WTC11 (cell line): ENCODE measurements at regions not wholly inside any gene's neighbourhood (a gene's known extent, or its start where the extent isn't known, plus 50 kb on each side); places are given as distances from the start of the nearest gene placed in this dataset.

ENCODE experiments used
- CBFB ChIP-seq: sonication (generic); formaldehyde crosslinking; IDR thresholded peaks from 2 replicates; pipeline ENCODE4 v1.8.1; 2022; ENCODE audit warnings: mild to moderate bottlenecking, low read depth, missing genetic modification reagents
- CREM ChIP-seq: sonication (generic); formaldehyde crosslinking; IDR thresholded peaks from 2 replicates; pipeline ENCODE4 v1.8.1; 2022; ENCODE audit warnings: mild to moderate bottlenecking, missing genetic modification reagents, moderate library complexity
- EMX1 ChIP-seq: fragments of 250-450 bp; sonication (Bioruptor Pico); IDR thresholded peaks from 2 replicates; pipeline ENCODE4 v1.8.0; 2021; ENCODE audit warnings: mild to moderate bottlenecking
- FOXP1 ChIP-seq: sonication (generic); formaldehyde crosslinking; IDR thresholded peaks from 2 replicates; pipeline ENCODE4 v1.8.0; 2022; ENCODE audit warnings: missing genetic modification reagents, mild to moderate bottlenecking, moderate library complexity, borderline replicate concordance
- NFATC4 ChIP-seq: fragments of 250-450 bp; sonication (Bioruptor Pico); IDR thresholded peaks from 2 replicates; pipeline ENCODE4 v1.9.0; 2021; ENCODE audit warnings: mild to moderate bottlenecking
- NR1H2 ChIP-seq: sonication (generic); formaldehyde crosslinking; IDR thresholded peaks from 2 replicates; pipeline ENCODE4 v1.9.0; 2021; ENCODE audit warnings: mild to moderate bottlenecking, moderate library complexity, missing genetic modification reagents
- NR2C2 ChIP-seq: sonication (generic); formaldehyde crosslinking; IDR thresholded peaks from 2 replicates; pipeline ENCODE4 v1.8.0; 2022; ENCODE audit warnings: mild to moderate bottlenecking, missing genetic modification reagents
- PRDM15 ChIP-seq: sonication (generic); formaldehyde crosslinking; IDR thresholded peaks from 2 replicates; pipeline ENCODE4 v1.8.0; 2022; ENCODE audit warnings: missing genetic modification reagents
- PREB ChIP-seq: sonication (generic); formaldehyde crosslinking; IDR thresholded peaks from 2 replicates; pipeline ENCODE4 v1.8.1; 2022; ENCODE audit warnings: mild to moderate bottlenecking, missing genetic modification reagents, moderate library complexity, borderline replicate concordance
- RELA ChIP-seq: sonication (generic); formaldehyde crosslinking; IDR thresholded peaks from 2 replicates; pipeline ENCODE4 v1.8.1; 2022; ENCODE audit warnings: missing genetic modification reagents, mild to moderate bottlenecking, borderline replicate concordance

DNA sequence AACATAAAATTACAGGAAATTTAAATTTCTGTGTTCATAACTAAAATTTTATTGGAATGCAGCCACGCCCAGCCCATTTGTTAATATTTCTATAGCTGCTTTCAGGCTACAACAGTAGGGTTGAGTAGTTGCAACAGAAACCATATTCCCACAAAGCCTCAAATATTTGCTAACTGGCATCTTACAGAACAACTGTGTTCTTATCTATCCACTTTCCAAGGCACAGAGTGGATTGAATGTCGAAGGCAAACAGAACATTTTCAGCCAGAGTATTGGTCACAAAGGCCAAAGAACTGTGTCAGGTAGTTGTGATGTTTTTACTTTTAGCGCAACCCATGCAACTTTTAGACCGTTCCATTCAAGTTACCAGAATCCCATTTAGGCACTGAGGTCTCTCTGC lies 51.1 kb upstream of the OPN4 start (continued):
- no peak for TF ChIP-seq PREB
- TF ChIP-seq RELA (CRISPR knock-in tag) = no peak
- no peak for TF ChIP-seq EMX1
- no peak for TF ChIP-seq FOXP1
- TF ChIP-seq NFATC4 (CRISPR knock-in tag) = no peak
- TF ChIP-seq NR1H2 (CRISPR knock-in tag) = no peak
- TF ChIP-seq CBFB (CRISPR knock-in tag) = no peak
- TF ChIP-seq PRDM15 (CRISPR knock-in tag) = no peak
- no peak for TF ChIP-seq NR2C2 (CRISPR knock-in tag)
- no peak for TF ChIP-seq CREM (CRISPR knock-in tag)
